Type B pancreatic cell (in vitro differentiated cells): ENCODE measurements at regions not wholly inside any gene's neighbourhood (a gene's known extent, or its start where the extent isn't known, plus 50 kb on each side); places are given as distances from the start of the nearest gene placed in this dataset.

Experiments
- DNase-seq: peaks from one replicate; pipeline ENCODE4 v3.0.0; 2021; ENCODE audit warnings: mixed read lengths; ENCODE audit not compliant: unreplicated experiment; ENCODE audit errors: extremely low spot score
- H3K27ac Mint-ChIP-seq: 2 replicates; pipeline ENCODE4 v1.8.0; 2021; ENCODE audit warnings: mild to moderate bottlenecking, mixed read lengths
- H3K27me3 Mint-ChIP-seq: 2 replicates; pipeline ENCODE4 v1.8.0; 2021; ENCODE audit warnings: mixed read lengths
- H3K36me3 Mint-ChIP-seq: 2 replicates; pipeline ENCODE4 v1.8.0; 2021; ENCODE audit warnings: mixed read lengths
- H3K4me1 Mint-ChIP-seq: one replicate; pipeline ENCODE4 v1.8.0; 2021; ENCODE audit warnings: mixed read lengths; ENCODE audit not compliant: unreplicated experiment
- H3K4me3 Mint-ChIP-seq: 2 replicates; pipeline ENCODE4 v1.8.0; 2021; ENCODE audit warnings: mild to moderate bottlenecking, mixed read lengths
- H3K9me3 Mint-ChIP-seq: 2 replicates; pipeline ENCODE4 v1.8.0; 2021; ENCODE audit warnings: mixed read lengths
- TF ChIP-seq, protein P1 (sequence below): fragments of 200-600 bp; sonication (generic); conservative IDR thresholded peaks from 2 replicates; pipeline ENCODE4 v1.5.0; 2021; ENCODE audit warnings: antibody characterized with exemption, mild to moderate bottlenecking

DNA sequence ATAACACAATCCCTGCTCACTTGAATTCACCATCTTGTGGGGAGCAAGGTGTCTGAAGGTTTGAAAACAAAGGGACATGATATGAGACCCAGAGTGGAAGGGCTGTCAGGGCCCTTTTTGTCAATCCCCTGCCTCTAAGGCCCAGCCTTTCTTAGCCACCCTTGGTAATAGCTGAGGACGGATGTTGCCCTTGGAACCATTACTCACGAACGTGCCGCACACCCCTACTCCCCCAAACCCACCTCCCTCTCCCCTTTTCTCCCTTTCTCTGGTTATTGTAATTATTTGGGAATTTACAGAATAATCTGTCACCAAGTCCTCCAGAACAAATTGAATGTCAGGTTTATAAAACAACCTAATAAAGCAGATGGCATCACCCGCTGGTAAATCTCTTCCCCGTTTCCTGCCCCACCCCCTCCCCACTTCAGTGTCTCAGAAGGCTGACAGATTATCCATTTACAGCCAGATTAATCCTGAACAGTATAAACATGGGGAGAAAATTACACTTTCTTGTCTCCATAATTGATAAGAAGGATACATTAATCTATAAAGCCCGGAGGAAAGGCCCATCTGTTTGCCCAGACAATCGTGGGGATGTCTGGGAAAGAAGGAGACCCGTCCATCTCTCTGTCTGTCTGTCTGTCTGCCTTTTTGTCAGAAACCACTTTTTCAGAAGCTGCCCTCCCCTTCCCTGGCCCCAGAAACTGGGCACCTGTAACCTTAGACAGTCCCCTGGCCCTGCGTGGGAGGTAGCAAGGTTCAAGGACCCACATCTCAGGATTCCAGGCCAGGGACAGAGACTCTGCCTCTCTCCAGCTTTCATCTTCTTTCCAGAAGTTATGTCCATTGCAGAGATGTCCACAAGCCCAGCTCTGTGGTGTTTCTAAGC, 60.6 kb upstream of the CD34 start:
- H3K27ac Mint-ChIP-seq: no peak overlapping the region
- TF ChIP-seq, protein P1, sequence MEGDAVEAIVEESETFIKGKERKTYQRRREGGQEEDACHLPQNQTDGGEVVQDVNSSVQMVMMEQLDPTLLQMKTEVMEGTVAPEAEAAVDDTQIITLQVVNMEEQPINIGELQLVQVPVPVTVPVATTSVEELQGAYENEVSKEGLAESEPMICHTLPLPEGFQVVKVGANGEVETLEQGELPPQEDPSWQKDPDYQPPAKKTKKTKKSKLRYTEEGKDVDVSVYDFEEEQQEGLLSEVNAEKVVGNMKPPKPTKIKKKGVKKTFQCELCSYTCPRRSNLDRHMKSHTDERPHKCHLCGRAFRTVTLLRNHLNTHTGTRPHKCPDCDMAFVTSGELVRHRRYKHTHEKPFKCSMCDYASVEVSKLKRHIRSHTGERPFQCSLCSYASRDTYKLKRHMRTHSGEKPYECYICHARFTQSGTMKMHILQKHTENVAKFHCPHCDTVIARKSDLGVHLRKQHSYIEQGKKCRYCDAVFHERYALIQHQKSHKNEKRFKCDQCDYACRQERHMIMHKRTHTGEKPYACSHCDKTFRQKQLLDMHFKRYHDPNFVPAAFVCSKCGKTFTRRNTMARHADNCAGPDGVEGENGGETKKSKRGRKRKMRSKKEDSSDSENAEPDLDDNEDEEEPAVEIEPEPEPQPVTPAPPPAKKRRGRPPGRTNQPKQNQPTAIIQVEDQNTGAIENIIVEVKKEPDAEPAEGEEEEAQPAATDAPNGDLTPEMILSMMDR: no peak
- no peaks in the 10 kb centered on the region for H3K36me3 Mint-ChIP-seq
- peaks cover 17% of the 10 kb centered on the region for H3K4me1 Mint-ChIP-seq
- H3K9me3 Mint-ChIP-seq: no peaks in the 10 kb centered on the region
- DNase-seq: peak; percentile 45
- peaks cover 42% of the 10 kb centered on the region for H3K27me3 Mint-ChIP-seq
- H3K4me3 Mint-ChIP-seq: no peak overlapping the region

DNA sequence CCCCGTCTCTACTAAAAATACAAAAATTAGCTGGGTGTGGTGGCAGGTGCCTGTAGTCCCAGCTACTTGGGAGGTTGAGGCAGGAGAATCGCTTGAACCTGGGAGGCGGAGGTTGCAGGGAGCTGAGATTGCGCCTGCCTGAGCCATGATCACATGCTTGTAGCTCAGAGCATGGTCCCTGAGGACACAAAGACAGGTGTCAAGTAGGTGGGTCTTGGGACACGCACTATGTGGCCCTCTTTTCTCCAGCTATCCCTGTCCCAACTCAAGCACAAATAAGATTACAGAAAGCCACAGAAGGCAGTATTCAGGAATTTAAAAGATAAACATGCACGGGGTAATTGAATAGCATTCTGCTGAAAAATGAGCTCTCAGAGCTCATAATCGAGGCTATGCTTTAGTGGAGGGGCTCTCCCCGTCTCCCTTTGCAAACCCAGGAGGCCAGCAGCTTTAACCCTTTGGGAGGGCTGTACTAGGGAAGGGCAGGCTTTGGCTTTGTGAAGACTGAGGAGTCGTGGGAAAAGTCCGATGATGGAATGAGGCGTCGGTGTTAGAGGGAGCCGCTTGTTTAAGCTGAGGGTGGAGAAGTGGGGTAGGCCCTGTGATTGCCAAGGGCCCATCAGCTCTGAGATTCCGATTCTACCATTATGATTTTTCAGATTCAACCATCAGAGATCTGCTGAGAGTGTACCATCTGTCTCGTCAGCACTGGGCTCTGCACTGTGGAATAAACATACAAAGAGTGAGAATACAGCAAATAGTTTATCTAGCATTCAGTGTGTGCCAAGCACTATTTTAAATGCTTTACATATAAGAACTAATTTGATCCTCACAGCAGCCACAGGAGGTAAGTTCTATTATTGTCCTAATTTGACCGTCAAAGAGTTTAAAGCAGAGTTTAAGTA, 59.7 kb upstream of the CD34 start:
- H3K9me3 Mint-ChIP-seq: no peaks in the 10 kb centered on the region
- DNase-seq: peak; percentile 45
- H3K36me3 Mint-ChIP-seq: no peaks in the 10 kb centered on the region
- TF ChIP-seq, protein P1: no peak
- H3K27me3 Mint-ChIP-seq: peaks cover 48% of the 10 kb centered on the region
- no peak overlapping the region for H3K27ac Mint-ChIP-seq
- H3K4me1 Mint-ChIP-seq: peaks cover 18% of the 10 kb centered on the region
- no peak overlapping the region for H3K4me3 Mint-ChIP-seq

DNA sequence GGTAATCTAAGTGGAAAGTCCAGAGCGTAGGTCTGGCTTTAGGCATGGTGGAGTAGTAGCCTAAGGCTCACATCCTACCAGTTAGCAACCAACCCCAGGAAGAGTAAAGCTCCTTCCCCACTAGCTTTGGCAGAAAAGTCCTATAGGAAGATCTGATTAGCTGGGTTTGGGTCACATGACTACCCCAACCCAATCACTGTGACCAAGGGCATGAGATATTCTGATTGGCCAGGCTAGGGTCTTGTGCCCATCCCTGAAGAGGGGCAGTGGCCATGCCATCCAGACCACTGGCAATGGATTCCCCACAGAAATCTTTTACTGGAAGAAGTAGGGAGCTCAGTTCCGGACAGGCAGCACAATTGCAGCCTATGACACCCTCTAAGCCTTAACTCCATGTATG, 58.6 kb upstream of the CD34 start:
- H3K36me3 Mint-ChIP-seq: no peaks in the 10 kb centered on the region
- peaks cover 53% of the 10 kb centered on the region for H3K27me3 Mint-ChIP-seq
- H3K27ac Mint-ChIP-seq: no peak overlapping the region
- no peaks in the 10 kb centered on the region for H3K9me3 Mint-ChIP-seq
- peaks cover 22% of the 10 kb centered on the region for H3K4me1 Mint-ChIP-seq
- DNase-seq: peak; percentile 6
- TF ChIP-seq, protein P1: no peak
- no peak overlapping the region for H3K4me3 Mint-ChIP-seq

DNA sequence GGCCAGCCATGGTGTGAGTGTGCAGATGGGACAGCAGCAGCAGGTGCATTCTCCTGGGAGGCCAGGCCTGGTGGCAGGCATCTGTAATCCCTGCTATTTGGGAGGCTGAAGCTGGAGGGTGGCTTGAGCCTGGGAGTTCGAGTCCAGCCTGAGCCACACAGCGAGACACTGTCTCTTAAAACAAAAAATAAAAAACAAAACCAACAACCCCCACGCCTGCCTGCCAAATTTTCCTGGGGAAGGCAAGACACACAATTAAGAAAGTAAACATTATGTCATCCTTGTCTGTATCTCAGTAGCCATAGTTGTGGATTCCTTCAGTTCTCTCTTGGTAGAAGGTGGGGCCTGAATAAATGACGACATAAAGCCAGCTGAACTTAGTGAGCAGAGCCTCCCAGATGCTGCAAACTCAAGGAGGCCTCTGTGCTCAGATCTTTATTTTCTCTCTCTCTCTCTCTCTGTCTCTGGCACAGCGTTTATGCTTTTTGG, 57.6 kb upstream of the CD34 start:
- H3K4me3 Mint-ChIP-seq: no peak overlapping the region
- H3K9me3 Mint-ChIP-seq: no peaks in the 10 kb centered on the region
- peaks cover 49% of the 10 kb centered on the region for H3K27me3 Mint-ChIP-seq
- H3K4me1 Mint-ChIP-seq: peaks cover 26% of the 10 kb centered on the region
- TF ChIP-seq, protein P1: no peak
- peak; percentile 55 for DNase-seq
- no peak overlapping the region for H3K27ac Mint-ChIP-seq
- no peaks in the 10 kb centered on the region for H3K36me3 Mint-ChIP-seq

DNA sequence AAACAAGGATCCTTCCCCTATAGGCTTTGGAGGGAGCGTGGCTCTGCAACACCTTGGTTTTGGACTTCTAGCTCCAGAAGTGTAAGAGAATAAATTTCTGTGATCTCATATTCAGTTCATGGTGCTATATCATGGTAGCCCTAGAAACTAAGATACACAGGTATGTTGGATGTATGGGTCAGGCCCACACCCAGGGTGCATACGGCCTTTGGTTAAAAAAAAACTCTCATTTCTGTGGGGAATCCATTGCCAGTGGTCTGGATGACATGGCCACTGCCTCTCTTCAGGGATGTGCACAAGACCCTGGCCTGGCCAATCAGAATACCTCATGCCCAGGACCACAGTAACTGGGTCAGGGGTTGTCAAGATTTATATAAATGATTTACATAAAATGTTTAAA, 56.8 kb upstream of the CD34 start:
- Mint-ChIP-seq H3K36me3 (no peaks in the 10 kb centered on the region), H3K27me3 (peaks cover 46% of the 10 kb centered on the region), H3K4me1 (peaks cover 28% of the 10 kb centered on the region), H3K27ac (no peak overlapping the region), H3K4me3 (no peak overlapping the region), H3K9me3 (no peaks in the 10 kb centered on the region)
- DNase-seq: peak; percentile 42
- TF ChIP-seq, protein P1: no peak
